HEK293 (cell line): ENCODE measurements at regions not wholly inside any gene's neighbourhood (a gene's known extent, or its start where the extent isn't known, plus 50 kb on each side); places are given as distances from the start of the nearest gene placed in this dataset.

Experiments used
- CTCF ChIA-PET: fragments of 350-600 bp; formaldehyde crosslinking; extraction: SDS; loops from one replicate; lab custom pipeline; 2021; ENCODE audit warnings: antibody characterized with exemption; lab: Yijun Ruan, JAX
- POLR2A ChIA-PET: fragments of 300-600 bp; formaldehyde crosslinking; extraction: SDS; loops from one replicate; lab custom pipeline; 2020; ENCODE audit warnings: antibody characterized with exemption, inconsistent platforms; lab: Yijun Ruan, JAX
- H3K27ac ChIP-seq: fragments of 200-500 bp; sonication (Bioruptor generic); 2 replicates; pipeline ENCODE4 v1.5.1; 2014; ENCODE audit warnings: low read depth, low read length, control low read depth, inconsistent platforms; ENCODE audit errors: extremely low read depth
- H3K36me3 ChIP-seq, 2 experiments: fragments of 200-500 bp in 1 of 2; sonication (Bioruptor generic) in 1 of 2; 1 replicate in 1 of 2; 2 replicates in 1 of 2; pipeline ENCODE4 v1.5.1; 2014 to 2017; ENCODE audit warnings: inconsistent platforms in 2 of 2, low read length in 2 of 2; ENCODE audit not compliant: control insufficient read depth in 2 of 2, insufficient read depth in 1 of 2
- H3K4me1 ChIP-seq: fragments of 200-500 bp; sonication (Bioruptor generic); 2 replicates; pipeline ENCODE4 v1.5.1; 2014; ENCODE audit warnings: mild to moderate bottlenecking, low read length, inconsistent platforms; ENCODE audit not compliant: control insufficient read depth, insufficient read depth
- H3K4me3 ChIP-seq: 2 replicates; pipeline ENCODE4 v1.5.1; 2011; ENCODE audit warnings: low read depth, mild to moderate bottlenecking, control low read depth, low read length, moderate library complexity
- H3K9me3 ChIP-seq: fragments of 200-500 bp; sonication (Bioruptor generic); 2 replicates; pipeline ENCODE4 v1.5.1; 2014; ENCODE audit warnings: low read depth, low read length, inconsistent platforms; ENCODE audit not compliant: control insufficient read depth, insufficient read depth
- KLF9 ChIP-seq: fragments of 450-650 bp; formaldehyde crosslinking; IDR thresholded peaks from 2 replicates; pipeline ENCODE4 v1.5.1; 2016; ENCODE audit warnings: missing biosample characterization, missing genetic modification characterization, low read depth
- MEIS1 ChIP-seq: sonication (generic); formaldehyde crosslinking; IDR thresholded peaks from 2 replicates; pipeline ENCODE4 v1.8.1; 2022; ENCODE audit warnings: missing genetic modification reagents, mild to moderate bottlenecking, borderline replicate concordance
- RBAK ChIP-seq: fragments of 450-650 bp; formaldehyde crosslinking; IDR thresholded peaks from 2 replicates; pipeline ENCODE4 v1.5.1; 2016; ENCODE audit warnings: missing biosample characterization, missing genetic modification characterization
- SCRT1 ChIP-seq: fragments of 450-650 bp; formaldehyde crosslinking; IDR thresholded peaks from 2 replicates; pipeline ENCODE4 v1.5.1; 2016; ENCODE audit warnings: missing biosample characterization, missing genetic modification characterization, borderline replicate concordance
- SETDB1 ChIP-seq: IDR thresholded peaks from one replicate; pipeline ENCODE4 v1.6.1; 2017; ENCODE audit warnings: mild to moderate bottlenecking, low read length, moderate library complexity, mixed read lengths; ENCODE audit not compliant: insufficient read length
- ZNF391 ChIP-seq: fragments of 450-650 bp; formaldehyde crosslinking; IDR thresholded peaks from 2 replicates; pipeline ENCODE4 v1.5.1; 2016; ENCODE audit warnings: low read depth, missing biosample characterization, missing genetic modification characterization, borderline replicate concordance
- ZNF394 ChIP-seq: fragments of 450-650 bp; formaldehyde crosslinking; IDR thresholded peaks from 2 replicates; pipeline ENCODE4 v1.5.1; 2016; ENCODE audit warnings: missing biosample characterization, missing genetic modification characterization, mild to moderate bottlenecking, moderate library complexity, borderline replicate concordance
- ZNF404 ChIP-seq: fragments of 450-650 bp; formaldehyde crosslinking; IDR thresholded peaks from 2 replicates; pipeline ENCODE4 v1.5.1; 2017; ENCODE audit warnings: missing biosample characterization, missing genetic modification characterization
- ZNF501 ChIP-seq: fragments of 450-650 bp; formaldehyde crosslinking; IDR thresholded peaks from 2 replicates; pipeline ENCODE4 v1.5.1; 2016; ENCODE audit warnings: missing biosample characterization, missing genetic modification characterization
- ZNF529 ChIP-seq: fragments of 450-650 bp; formaldehyde crosslinking; IDR thresholded peaks from 2 replicates; pipeline ENCODE4 v1.5.1; 2017; ENCODE audit warnings: missing genetic modification characterization, missing biosample characterization; ENCODE audit not compliant: insufficient replicate concordance
- ZNF561 ChIP-seq: fragments of 450-650 bp; IDR thresholded peaks from 2 replicates; pipeline ENCODE4 v1.5.1; 2018; ENCODE audit warnings: missing biosample characterization, missing genetic modification characterization, borderline replicate concordance
- ZNF626 ChIP-seq: fragments of 450-650 bp; sonication (Bioruptor Pico); formaldehyde crosslinking; IDR thresholded peaks from 2 replicates; pipeline ENCODE4 v1.5.1; 2018; ENCODE audit warnings: missing biosample characterization, missing genetic modification characterization, inconsistent platforms
- ZNF843 ChIP-seq: fragments of 450-650 bp; formaldehyde crosslinking; IDR thresholded peaks from 2 replicates; pipeline ENCODE4 v1.5.1; 2016; ENCODE audit warnings: missing biosample characterization, missing genetic modification characterization
- ZSCAN16 ChIP-seq: fragments of 450-650 bp; formaldehyde crosslinking; IDR thresholded peaks from 2 replicates; pipeline ENCODE4 v1.5.1; 2016; ENCODE audit warnings: missing biosample characterization, missing genetic modification characterization
- TF ChIP-seq, protein P1 (sequence below): fragments of 450-650 bp; formaldehyde crosslinking; IDR thresholded peaks from 2 replicates; pipeline ENCODE4 v1.5.1; 2016; ENCODE audit warnings: missing biosample characterization, missing genetic modification characterization
- TF ChIP-seq, protein P2 (sequence below): fragments of 450-650 bp; formaldehyde crosslinking; IDR thresholded peaks from 2 replicates; pipeline ENCODE4 v1.5.1; 2016; ENCODE audit warnings: missing biosample characterization, missing genetic modification characterization
- TF ChIP-seq, protein P3 (sequence below): fragments of 450-650 bp; formaldehyde crosslinking; IDR thresholded peaks from 2 replicates; pipeline ENCODE4; 2016; ENCODE audit warnings: missing biosample characterization, missing genetic modification characterization
- TF ChIP-seq, protein P4 (sequence below): fragments of 450-650 bp; formaldehyde crosslinking; IDR thresholded peaks from 2 replicates; pipeline ENCODE4 v1.5.1; 2016; ENCODE audit warnings: missing biosample characterization, missing genetic modification characterization, low read depth
- TF ChIP-seq, protein P5 (sequence below): fragments of 450-650 bp; formaldehyde crosslinking; IDR thresholded peaks from 2 replicates; pipeline ENCODE4 v1.5.1; 2016; ENCODE audit warnings: missing biosample characterization, missing genetic modification characterization, borderline replicate concordance
- TF ChIP-seq, protein P6 (sequence below): fragments of 450-650 bp; formaldehyde crosslinking; IDR thresholded peaks from 2 replicates; pipeline ENCODE4 v1.5.1; 2016; ENCODE audit warnings: missing biosample characterization, missing genetic modification characterization
- TF ChIP-seq, protein P7 (sequence below): sonication (generic); formaldehyde crosslinking; IDR thresholded peaks from 2 replicates; pipeline ENCODE4 v1.8.1; 2022; ENCODE audit warnings: mild to moderate bottlenecking, moderate library complexity, missing genetic modification reagents
- TF ChIP-seq, protein P8 (sequence below): fragments of 450-650 bp; formaldehyde crosslinking; IDR thresholded peaks from 2 replicates; pipeline ENCODE4 v1.5.1; 2017; ENCODE audit warnings: missing biosample characterization, missing genetic modification characterization

DNA sequence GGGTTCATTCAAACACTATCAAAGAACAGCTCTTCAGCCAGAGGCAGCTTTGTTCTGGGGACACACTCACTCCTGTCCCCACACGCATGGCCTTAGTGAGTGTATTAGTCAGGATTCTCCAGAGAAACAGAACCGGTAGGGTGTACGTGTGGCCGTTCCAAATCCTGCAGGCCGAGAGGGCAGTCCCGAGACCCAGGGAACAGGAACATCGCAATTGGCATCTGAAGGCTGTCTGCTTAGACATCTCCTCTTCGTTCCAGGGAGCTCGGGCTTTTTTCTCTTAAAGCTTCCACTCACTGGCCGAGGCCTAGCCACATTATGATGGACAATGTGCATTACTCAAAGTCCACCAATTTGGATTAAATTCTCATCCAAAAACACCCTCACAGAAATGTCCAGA, 523.3 kb downstream of the GLRX3 start (continued):
- TF ChIP-seq ZNF626 (tag by site-specific recombination) (no peak), ZNF404 (tag by site-specific recombination) (no peak), ZSCAN16 (tag by site-specific recombination) (no peak)
- TF ChIP-seq, protein P1, sequence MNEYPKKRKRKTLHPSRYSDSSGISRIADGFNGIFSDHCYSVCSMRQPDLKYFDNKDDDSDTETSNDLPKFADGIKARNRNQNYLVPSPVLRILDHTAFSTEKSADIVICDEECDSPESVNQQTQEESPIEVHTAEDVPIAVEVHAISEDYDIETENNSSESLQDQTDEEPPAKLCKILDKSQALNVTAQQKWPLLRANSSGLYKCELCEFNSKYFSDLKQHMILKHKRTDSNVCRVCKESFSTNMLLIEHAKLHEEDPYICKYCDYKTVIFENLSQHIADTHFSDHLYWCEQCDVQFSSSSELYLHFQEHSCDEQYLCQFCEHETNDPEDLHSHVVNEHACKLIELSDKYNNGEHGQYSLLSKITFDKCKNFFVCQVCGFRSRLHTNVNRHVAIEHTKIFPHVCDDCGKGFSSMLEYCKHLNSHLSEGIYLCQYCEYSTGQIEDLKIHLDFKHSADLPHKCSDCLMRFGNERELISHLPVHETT (tag by site-specific recombination): no peak
- TF ChIP-seq, protein P2, sequence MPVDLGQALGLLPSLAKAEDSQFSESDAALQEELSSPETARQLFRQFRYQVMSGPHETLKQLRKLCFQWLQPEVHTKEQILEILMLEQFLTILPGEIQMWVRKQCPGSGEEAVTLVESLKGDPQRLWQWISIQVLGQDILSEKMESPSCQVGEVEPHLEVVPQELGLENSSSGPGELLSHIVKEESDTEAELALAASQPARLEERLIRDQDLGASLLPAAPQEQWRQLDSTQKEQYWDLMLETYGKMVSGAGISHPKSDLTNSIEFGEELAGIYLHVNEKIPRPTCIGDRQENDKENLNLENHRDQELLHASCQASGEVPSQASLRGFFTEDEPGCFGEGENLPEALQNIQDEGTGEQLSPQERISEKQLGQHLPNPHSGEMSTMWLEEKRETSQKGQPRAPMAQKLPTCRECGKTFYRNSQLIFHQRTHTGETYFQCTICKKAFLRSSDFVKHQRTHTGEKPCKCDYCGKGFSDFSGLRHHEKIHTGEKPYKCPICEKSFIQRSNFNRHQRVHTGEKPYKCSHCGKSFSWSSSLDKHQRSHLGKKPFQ (tag by site-specific recombination): no peak
- TF ChIP-seq, protein P3, sequence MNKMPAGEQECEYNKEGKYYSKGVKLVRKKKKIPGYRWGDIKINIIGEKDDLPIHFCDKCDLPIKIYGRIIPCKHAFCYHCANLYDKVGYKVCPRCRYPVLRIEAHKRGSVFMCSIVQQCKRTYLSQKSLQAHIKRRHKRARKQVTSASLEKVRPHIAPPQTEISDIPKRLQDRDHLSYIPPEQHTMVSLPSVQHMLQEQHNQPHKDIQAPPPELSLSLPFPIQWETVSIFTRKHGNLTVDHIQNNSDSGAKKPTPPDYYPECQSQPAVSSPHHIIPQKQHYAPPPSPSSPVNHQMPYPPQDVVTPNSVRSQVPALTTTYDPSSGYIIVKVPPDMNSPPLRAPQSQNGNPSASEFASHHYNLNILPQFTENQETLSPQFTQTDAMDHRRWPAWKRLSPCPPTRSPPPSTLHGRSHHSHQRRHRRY (tag by site-specific recombination): no peak

DNA sequence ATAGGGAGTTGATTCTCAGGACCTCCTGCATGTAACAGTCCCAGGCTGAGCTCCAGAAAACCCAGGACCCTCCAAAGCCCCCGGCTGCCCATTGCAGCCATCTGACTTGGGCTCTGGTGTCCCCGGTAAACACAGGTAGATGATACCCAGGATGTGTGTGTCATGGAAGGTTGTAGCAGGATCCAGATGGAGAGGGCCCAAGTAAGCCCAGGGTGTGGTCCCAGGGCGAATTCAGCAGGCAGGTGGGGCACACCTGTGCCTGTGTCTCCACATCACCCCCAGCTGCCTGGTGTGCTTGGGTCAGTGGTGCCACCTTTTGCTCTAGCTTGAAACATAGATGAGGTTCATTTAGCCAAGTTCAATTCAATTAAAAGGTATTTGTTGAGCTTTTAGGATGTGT, 524.1 kb downstream of the GLRX3 start:
- POLR2A ChIA-PET: no interaction called here
- Histone ChIP-seq H3K27ac (no peak overlapping the region), H3K9me3 (no peaks in the 10 kb centered on the region), H3K4me1 (no peaks in the 10 kb centered on the region), H3K4me3 (no peak overlapping the region), H3K36me3 (no peaks in the 10 kb centered on the region)
- CTCF ChIA-PET: interaction anchor here (0.6 kb wide), 1 partner anchor 469 kb away, joined by 3 read pairs; no protein-coding TSS in a partner anchor
- TF ChIP-seq RBAK (no peak), ZNF529 (tag by site-specific recombination) (no peak), SETDB1 (no peak), ZNF404 (tag by site-specific recombination) (no peak), ZNF501 (tag by site-specific recombination) (no peak), ZNF843 (tag by site-specific recombination) (no peak), KLF9 (tag by site-specific recombination) (no peak), ZNF561 (tag by site-specific recombination) (no peak), MEIS1 (no peak), ZNF391 (tag by site-specific recombination) (no peak), ZNF394 (tag by site-specific recombination) (no peak), SCRT1 (tag by site-specific recombination) (no peak)
- TF ChIP-seq, protein P4, sequence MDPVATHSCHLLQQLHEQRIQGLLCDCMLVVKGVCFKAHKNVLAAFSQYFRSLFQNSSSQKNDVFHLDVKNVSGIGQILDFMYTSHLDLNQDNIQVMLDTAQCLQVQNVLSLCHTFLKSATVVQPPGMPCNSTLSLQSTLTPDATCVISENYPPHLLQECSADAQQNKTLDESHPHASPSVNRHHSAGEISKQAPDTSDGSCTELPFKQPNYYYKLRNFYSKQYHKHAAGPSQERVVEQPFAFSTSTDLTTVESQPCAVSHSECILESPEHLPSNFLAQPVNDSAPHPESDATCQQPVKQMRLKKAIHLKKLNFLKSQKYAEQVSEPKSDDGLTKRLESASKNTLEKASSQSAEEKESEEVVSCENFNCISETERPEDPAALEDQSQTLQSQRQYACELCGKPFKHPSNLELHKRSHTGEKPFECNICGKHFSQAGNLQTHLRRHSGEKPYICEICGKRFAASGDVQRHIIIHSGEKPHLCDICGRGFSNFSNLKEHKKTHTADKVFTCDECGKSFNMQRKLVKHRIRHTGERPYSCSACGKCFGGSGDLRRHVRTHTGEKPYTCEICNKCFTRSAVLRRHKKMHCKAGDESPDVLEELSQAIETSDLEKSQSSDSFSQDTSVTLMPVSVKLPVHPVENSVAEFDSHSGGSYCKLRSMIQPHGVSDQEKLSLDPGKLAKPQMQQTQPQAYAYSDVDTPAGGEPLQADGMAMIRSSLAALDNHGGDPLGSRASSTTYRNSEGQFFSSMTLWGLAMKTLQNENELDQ: no peak
- TF ChIP-seq, protein P5, sequence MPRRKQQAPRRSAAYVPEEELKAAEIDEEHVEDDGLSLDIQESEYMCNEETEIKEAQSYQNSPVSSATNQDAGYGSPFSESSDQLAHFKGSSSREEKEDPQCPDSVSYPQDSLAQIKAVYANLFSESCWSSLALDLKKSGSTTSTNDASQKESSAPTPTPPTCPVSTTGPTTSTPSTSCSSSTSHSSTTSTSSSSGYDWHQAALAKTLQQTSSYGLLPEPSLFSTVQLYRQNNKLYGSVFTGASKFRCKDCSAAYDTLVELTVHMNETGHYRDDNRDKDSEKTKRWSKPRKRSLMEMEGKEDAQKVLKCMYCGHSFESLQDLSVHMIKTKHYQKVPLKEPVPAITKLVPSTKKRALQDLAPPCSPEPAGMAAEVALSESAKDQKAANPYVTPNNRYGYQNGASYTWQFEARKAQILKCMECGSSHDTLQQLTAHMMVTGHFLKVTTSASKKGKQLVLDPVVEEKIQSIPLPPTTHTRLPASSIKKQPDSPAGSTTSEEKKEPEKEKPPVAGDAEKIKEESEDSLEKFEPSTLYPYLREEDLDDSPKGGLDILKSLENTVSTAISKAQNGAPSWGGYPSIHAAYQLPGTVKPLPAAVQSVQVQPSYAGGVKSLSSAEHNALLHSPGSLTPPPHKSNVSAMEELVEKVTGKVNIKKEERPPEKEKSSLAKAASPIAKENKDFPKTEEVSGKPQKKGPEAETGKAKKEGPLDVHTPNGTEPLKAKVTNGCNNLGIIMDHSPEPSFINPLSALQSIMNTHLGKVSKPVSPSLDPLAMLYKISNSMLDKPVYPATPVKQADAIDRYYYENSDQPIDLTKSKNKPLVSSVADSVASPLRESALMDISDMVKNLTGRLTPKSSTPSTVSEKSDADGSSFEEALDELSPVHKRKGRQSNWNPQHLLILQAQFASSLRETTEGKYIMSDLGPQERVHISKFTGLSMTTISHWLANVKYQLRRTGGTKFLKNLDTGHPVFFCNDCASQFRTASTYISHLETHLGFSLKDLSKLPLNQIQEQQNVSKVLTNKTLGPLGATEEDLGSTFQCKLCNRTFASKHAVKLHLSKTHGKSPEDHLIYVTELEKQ (tag by site-specific recombination): no peak
- TF ChIP-seq, protein P6, sequence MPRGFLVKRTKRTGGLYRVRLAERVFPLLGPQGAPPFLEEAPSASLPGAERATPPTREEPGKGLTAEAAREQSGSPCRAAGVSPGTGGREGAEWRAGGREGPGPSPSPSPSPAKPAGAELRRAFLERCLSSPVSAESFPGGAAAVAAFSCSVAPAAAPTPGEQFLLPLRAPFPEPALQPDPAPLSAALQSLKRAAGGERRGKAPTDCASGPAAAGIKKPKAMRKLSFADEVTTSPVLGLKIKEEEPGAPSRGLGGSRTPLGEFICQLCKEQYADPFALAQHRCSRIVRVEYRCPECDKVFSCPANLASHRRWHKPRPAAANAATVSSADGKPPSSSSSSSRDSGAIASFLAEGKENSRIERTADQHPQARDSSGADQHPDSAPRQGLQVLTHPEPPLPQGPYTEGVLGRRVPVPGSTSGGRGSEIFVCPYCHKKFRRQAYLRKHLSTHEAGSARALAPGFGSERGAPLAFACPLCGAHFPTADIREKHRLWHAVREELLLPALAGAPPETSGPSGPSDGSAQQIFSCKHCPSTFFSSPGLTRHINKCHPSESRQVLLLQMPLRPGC (tag by site-specific recombination): no peak
- TF ChIP-seq, protein P7, sequence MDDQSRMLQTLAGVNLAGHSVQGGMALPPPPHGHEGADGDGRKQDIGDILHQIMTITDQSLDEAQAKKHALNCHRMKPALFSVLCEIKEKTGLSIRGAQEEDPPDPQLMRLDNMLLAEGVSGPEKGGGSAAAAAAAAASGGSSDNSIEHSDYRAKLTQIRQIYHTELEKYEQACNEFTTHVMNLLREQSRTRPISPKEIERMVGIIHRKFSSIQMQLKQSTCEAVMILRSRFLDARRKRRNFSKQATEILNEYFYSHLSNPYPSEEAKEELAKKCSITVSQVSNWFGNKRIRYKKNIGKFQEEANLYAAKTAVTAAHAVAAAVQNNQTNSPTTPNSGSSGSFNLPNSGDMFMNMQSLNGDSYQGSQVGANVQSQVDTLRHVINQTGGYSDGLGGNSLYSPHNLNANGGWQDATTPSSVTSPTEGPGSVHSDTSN (CRISPR knock-in tag): no peak
- TF ChIP-seq, protein P8, sequence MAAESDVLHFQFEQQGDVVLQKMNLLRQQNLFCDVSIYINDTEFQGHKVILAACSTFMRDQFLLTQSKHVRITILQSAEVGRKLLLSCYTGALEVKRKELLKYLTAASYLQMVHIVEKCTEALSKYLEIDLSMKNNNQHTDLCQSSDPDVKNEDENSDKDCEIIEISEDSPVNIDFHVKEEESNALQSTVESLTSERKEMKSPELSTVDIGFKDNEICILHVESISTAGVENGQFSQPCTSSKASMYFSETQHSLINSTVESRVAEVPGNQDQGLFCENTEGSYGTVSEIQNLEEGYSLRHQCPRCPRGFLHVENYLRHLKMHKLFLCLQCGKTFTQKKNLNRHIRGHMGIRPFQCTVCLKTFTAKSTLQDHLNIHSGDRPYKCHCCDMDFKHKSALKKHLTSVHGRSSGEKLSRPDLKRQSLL (tag by site-specific recombination): no peak
